HAP-1 (cell line): ENCODE measurements at regions not wholly inside any gene's neighbourhood (a gene's known extent, or its start where the extent isn't known, plus 50 kb on each side); places are given as distances from the start of the nearest gene placed in this dataset.

Experiments used
- DNase-seq, 2 experiments: peaks; one replicate each; pipeline ENCODE4 v3.0.0-alpha.2; 2016 to 2020; ENCODE audit warnings: low spot score in 2 of 2
- H3K27me3 ChIP-seq: fragments of 250-450 bp; sonication (Bioruptor Pico); 2 replicates; pipeline ENCODE4 v1.5.1; 2020; ENCODE audit warnings: low read depth, mild to moderate bottlenecking, moderate library complexity
- H3K36me3 ChIP-seq: fragments of 250-450 bp; sonication (Bioruptor Pico); replicated peaks from 2 replicates; pipeline ENCODE4 v1.5.1; 2020; ENCODE audit warnings: mild to moderate bottlenecking
- H3K4me1 ChIP-seq: fragments of 250-450 bp; sonication (Bioruptor Pico); 2 replicates; pipeline ENCODE4 v1.5.1; 2020; ENCODE audit warnings: mild to moderate bottlenecking
- H3K4me3 ChIP-seq: fragments of 250-450 bp; sonication (Bioruptor Pico); 2 replicates; pipeline ENCODE4 v1.5.1; 2020; ENCODE audit warnings: mild to moderate bottlenecking, moderate library complexity
- H3K9me3 ChIP-seq: fragments of 250-450 bp; sonication (Bioruptor Pico); 2 replicates; pipeline ENCODE4 v1.5.1; 2020; ENCODE audit warnings: mild to moderate bottlenecking, moderate library complexity
- in situ Hi-C: fragments of 300-500 bp; cut with MboI; formaldehyde crosslinking; loops from 3 replicates; pipeline ENCODE4 v1.14.3; 2020; ENCODE audit warnings: low sequenced_read_pairs, inconsistent platforms, mixed read lengths

DNA sequence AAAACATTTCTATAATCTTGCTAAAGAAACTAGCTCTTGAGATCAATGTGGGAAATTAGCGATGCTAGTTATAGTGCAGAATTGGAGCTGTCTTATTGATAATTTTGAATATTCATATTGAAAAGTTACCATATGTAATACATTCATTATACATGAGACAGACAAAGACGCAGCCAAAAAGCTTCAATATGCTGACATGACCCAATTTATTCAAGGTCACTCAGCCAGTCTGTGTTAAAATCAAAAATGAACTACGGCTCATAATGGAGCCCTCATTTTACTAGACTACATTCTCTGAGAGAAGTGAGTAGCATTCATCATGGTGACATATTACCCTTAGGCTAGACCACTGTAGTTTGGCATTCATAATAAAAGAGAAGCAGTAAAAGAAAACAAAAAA, 107.3 kb upstream of the GABRG2 start:
- Histone ChIP-seq H3K27me3 (no peaks in the 10 kb centered on the region), H3K4me3 (no peak overlapping the region), H3K9me3 (no peaks in the 10 kb centered on the region), H3K36me3 (no peaks in the 10 kb centered on the region), H3K4me1 (peaks cover 8% of the 10 kb centered on the region)
- DNase-seq: peak in 1 of 2 experiments; percentile 67
- in situ Hi-C loops: no loop called here

DNA sequence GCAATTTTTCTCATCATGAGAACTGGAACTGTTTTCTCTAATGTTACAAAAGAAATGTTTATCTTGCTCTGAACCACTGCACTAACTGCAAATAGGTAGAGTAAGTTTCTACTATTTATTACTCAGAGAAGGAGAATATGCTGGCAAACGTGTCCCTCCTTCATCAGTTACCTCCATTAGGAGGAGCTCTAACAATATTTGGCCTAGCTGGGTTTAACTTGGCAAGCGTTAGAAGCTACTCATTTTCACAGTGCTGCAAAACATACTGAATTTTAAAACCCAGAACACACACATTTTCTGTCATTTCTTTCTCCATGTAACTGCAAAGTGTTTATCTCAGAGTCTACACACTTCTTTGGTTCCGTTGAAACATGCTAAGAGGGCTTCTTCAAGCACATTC, 101.0 kb upstream of the GABRG2 start:
- peak; percentile 15 to 57 for DNase-seq
- H3K4me3 ChIP-seq: no peak overlapping the region
- no peaks in the 10 kb centered on the region for H3K27me3 ChIP-seq
- H3K4me1 ChIP-seq: no peaks in the 10 kb centered on the region
- in situ Hi-C loops: no loop called here
- no peaks in the 10 kb centered on the region for H3K9me3 ChIP-seq
- H3K36me3 ChIP-seq: no peaks in the 10 kb centered on the region

DNA sequence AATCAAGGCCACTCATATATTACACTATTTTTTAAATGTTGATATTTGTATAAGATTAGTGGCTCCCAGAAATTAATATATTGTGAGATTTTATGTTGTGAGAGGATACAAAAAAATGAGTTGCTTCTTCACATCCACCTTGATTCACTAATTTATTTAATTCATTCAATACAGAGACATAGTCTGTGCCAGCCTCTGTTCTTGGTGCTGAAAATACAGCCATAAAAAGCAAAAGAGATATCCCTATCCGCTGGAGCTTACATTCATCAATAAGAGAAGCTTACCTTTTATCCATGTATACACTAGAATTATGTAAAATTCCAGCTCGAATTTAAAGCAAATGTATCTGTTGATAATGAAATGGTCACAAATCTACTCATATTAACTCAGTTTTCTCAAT, 92.2 kb upstream of the GABRG2 start:
- no peaks in the 10 kb centered on the region for H3K9me3 ChIP-seq
- in situ Hi-C loops: no loop called here
- H3K4me3 ChIP-seq: no peak overlapping the region
- no peaks in the 10 kb centered on the region for H3K36me3 ChIP-seq
- no peaks in the 10 kb centered on the region for H3K27me3 ChIP-seq
- H3K4me1 ChIP-seq: no peaks in the 10 kb centered on the region
- no peak for DNase-seq

DNA sequence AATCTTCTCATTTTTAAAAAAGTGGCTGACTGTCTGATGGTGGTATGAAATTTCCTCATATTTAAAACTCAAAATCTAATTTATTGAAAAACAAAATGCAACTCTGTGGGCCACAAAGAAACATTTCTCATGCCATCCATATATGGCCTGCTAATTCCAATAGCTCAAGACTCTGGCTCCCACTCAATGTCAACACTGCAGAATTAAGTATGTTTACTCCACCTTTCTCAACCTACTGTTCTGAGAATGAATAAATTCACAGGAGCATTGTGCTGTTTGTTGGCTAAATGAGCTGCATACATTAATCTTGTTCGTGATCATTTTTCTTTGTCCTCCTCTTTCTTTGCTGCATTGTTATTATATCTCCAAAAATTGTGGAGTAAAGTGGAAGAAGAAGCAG, 79.5 kb upstream of the GABRG2 start:
- Histone ChIP-seq H3K4me3 (no peak overlapping the region), H3K9me3 (no peaks in the 10 kb centered on the region), H3K36me3 (no peaks in the 10 kb centered on the region), H3K27me3 (no peaks in the 10 kb centered on the region), H3K4me1 (peaks cover 8% of the 10 kb centered on the region)
- in situ Hi-C loops: no loop called here
- DNase-seq: no peak
